Uterus (tissue), 2 donors: ENCODE measurements at regions not wholly inside any gene's neighbourhood (a gene's known extent, or its start where the extent isn't known, plus 50 kb on each side); places are given as distances from the start of the nearest gene placed in this dataset.

Source experiments
- POLR2A ChIP-seq, 2 donors: fragments of 450-650 bp; IDR thresholded peaks; one replicate each; pipeline ENCODE4 v1.6.1; 2016; ENCODE audit warnings: antibody characterized with exemption in 2 of 2, mild to moderate bottlenecking in 1 of 2, moderate library complexity in 1 of 2
- TF ChIP-seq, protein P1 (sequence below), 4 experiments: fragments of 200-600 bp in 2 of 4; fragments of 450-650 bp in 2 of 4; sonication (generic) in 2 of 4; IDR thresholded peaks; one replicate each; pipeline ENCODE4 v1.5.1; 2016 to 2019; ENCODE audit warnings: antibody characterized with exemption in 4 of 4, mild to moderate bottlenecking in 2 of 4, moderate library complexity in 1 of 4

DNA sequence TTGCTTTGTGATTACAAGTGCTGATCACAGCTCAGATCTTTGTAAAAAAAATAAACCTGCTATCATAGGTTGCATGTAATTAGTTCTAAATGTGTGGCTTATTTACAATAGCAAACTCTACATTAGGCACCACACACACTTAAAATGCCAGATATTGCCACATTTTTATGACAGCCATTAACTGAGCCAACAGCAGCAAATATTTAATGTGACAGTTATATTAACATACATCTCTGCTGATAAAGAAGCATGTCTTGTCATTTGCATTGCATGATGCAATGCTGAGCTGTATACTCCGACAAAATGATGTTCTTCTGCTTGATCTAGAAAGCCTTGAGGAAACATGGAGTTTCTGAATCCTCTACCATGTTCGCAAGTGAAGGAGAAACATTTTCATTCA, 273.6 kb upstream of the VEPH1 start:
- TF ChIP-seq POLR2A (IDR thresholded peaks at IDR 0.05), result no peak
- TF ChIP-seq, protein P1, sequence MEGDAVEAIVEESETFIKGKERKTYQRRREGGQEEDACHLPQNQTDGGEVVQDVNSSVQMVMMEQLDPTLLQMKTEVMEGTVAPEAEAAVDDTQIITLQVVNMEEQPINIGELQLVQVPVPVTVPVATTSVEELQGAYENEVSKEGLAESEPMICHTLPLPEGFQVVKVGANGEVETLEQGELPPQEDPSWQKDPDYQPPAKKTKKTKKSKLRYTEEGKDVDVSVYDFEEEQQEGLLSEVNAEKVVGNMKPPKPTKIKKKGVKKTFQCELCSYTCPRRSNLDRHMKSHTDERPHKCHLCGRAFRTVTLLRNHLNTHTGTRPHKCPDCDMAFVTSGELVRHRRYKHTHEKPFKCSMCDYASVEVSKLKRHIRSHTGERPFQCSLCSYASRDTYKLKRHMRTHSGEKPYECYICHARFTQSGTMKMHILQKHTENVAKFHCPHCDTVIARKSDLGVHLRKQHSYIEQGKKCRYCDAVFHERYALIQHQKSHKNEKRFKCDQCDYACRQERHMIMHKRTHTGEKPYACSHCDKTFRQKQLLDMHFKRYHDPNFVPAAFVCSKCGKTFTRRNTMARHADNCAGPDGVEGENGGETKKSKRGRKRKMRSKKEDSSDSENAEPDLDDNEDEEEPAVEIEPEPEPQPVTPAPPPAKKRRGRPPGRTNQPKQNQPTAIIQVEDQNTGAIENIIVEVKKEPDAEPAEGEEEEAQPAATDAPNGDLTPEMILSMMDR (IDR thresholded peaks at IDR 0.05), result no peak
